A172 (cell line): ENCODE measurements at regions not wholly inside any gene's neighbourhood (a gene's known extent, or its start where the extent isn't known, plus 50 kb on each side); places are given as distances from the start of the nearest gene placed in this dataset.
"Not testable (repeated sequence)": the region's sequence is repeated elsewhere in the genome, so short reads cannot be mapped to it uniquely, and the experiment has no call there.

Experiments
- DNase-seq: peaks from one replicate; pipeline ENCODE4 v3.0.0-alpha.2; 2015; ENCODE audit warnings: low spot score

- DNase-seq, result no peak
Observed at GRCh38 chr3:169029674-169030285, 633.7 kb downstream of the MECOM start.

GRCh38 chr3:169028716-169029115 is 634.8 kb downstream of the MECOM start:
- DNase-seq, result no peak

- DNase-seq, result peak; percentile 94
Observed at GRCh38 chr3:169026543-169027182, 636.8 kb downstream of the MECOM start.

GRCh38 chr3:169022457-169022856 is 641.1 kb downstream of the MECOM start:
- no peak for DNase-seq

- no peak for DNase-seq
Observed at GRCh38 chr3:169020371-169020770, 643.1 kb downstream of the MECOM start.

GRCh38 chr3:169009453-169009852 is 654.1 kb downstream of the MECOM start:
- no peak for DNase-seq

- no peak for DNase-seq
Observed at GRCh38 chr3:169008776-169009358, 654.6 kb downstream of the MECOM start.

- no peak for DNase-seq
Observed at GRCh38 chr3:169007145-169007544, 656.4 kb downstream of the MECOM start.

- not testable (repeated sequence) for DNase-seq
Observed at GRCh38 chr3:169006398-169006797, 657.1 kb downstream of the MECOM start.

GRCh38 chr3:169002689-169003088 is 660.8 kb downstream of the MECOM start:
- DNase-seq, result no peak

- DNase-seq, result no peak
Observed at GRCh38 chr3:168998792-168999191, 664.7 kb downstream of the MECOM start.

GRCh38 chr3:168997488-168997887 is 666.0 kb downstream of the MECOM start:
- DNase-seq, result no peak

- no peak for DNase-seq
Observed at GRCh38 chr3:168996622-168997021, 666.9 kb downstream of the MECOM start.

- no peak for DNase-seq
Observed at GRCh38 chr3:168995129-168995528, 668.4 kb downstream of the MECOM start.

GRCh38 chr3:168991803-168992202 is 671.7 kb downstream of the MECOM start:
- no peak for DNase-seq

- no peak for DNase-seq
Observed at GRCh38 chr3:168990621-168991020, 672.9 kb downstream of the MECOM start.

- DNase-seq, result no peak
Observed at GRCh38 chr3:168990134-168990533, 673.4 kb downstream of the MECOM start.

- DNase-seq, result no peak
Observed at GRCh38 chr3:168989396-168989795, 674.1 kb downstream of the MECOM start.

GRCh38 chr3:168988853-168989252 is 674.7 kb downstream of the MECOM start:
- no peak for DNase-seq

- no peak for DNase-seq
Observed at GRCh38 chr3:168984872-168985271, 678.6 kb downstream of the MECOM start.

GRCh38 chr3:168983046-168983445 is 680.5 kb downstream of the MECOM start:
- DNase-seq, result no peak

GRCh38 chr3:168981396-168981795 is 682.1 kb downstream of the MECOM start:
- no peak for DNase-seq

- no peak for DNase-seq
Observed at GRCh38 chr3:168977716-168978374, 685.7 kb downstream of the MECOM start.
